Kidney epithelial cell (primary cell): ENCODE measurements at regions not wholly inside any gene's neighbourhood (a gene's known extent, or its start where the extent isn't known, plus 50 kb on each side); places are given as distances from the start of the nearest gene placed in this dataset.
"Not testable (repeated sequence)": the region's sequence is repeated elsewhere in the genome, so short reads cannot be mapped to it uniquely, and the experiment has no call there.

Experiments
- DNase-seq: peaks from one replicate; pipeline ENCODE4 v3.0.0-alpha.2; 2010; ENCODE audit warnings: low read depth
- H3K27me3 ChIP-seq: 2 replicates; pipeline ENCODE4 v1.6.0; 2011; ENCODE audit warnings: low read length; ENCODE audit not compliant: control insufficient read depth, insufficient read depth
- H3K36me3 ChIP-seq: 2 replicates; pipeline ENCODE4 v1.5.1; 2011; ENCODE audit warnings: low read length; ENCODE audit not compliant: control insufficient read depth, insufficient read depth
- H3K4me3 ChIP-seq: 2 replicates; pipeline ENCODE4 v1.5.1; 2011; ENCODE audit warnings: low read depth, mild to moderate bottlenecking, control low read depth, low read length
- CTCF ChIP-seq: IDR thresholded peaks from 2 replicates; pipeline ENCODE4 v1.5.1; 2011; ENCODE audit warnings: mild to moderate bottlenecking, moderate library complexity, low read length, control low read depth, inconsistent platforms; ENCODE audit not compliant: insufficient read depth, poor library complexity, severe bottlenecking

DNA sequence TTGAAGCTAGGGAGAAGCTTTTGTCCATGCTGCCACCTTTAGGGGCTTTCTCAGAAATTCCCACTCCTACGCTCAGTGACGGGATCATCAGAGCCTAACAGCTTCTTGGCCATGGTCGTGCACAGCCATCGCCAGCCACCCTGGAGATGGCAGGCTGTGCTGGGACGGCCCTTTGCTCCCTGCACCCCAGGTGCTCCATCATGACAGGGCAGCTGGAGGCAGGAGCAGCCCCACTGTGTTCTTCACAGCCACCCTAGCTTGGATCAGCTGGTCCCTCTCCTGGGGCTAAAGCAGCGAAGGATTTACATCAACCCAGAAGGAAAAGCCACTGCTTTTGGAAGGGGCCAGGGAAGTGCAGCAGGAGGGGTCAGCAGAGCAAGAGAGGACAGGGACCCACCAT, 235.9 kb downstream of the LY86 start:
- no peaks in the 10 kb centered on the region for H3K27me3 ChIP-seq
- no peaks in the 10 kb centered on the region for H3K36me3 ChIP-seq
- no peak overlapping the region for H3K4me3 ChIP-seq
- DNase-seq, result no peak
- TF ChIP-seq CTCF, result no peak

DNA sequence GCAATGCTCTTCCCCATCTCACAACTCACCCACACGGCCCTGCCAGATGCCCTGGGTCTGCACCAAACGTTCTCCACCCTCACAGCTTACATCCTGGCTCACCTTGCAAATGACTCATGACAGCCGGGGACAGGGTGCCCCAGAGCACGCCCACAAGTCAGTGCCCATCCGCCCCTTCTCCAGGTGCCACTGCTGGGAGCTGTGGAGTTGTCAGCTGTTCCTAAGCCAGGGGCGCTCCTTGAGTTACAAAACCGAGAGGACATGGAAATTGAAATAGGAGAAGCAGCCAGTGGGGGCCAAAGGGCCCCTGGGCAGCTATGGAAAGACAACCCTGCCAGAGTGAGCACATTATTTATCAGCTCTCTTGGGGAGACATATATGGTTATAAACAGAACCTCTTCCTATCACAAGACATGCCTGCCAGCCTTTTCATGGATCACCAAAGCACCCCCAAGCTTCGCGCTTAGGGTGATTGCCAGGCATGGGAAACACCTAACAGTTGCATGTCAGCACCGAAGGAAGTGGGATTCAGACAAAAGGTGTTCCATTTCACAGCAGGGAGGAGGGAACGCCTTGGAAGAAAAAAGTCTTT, 236.8 kb downstream of the LY86 start:
- Histone ChIP-seq H3K27me3 (no peaks in the 10 kb centered on the region), H3K4me3 (no peak overlapping the region), H3K36me3 (no peaks in the 10 kb centered on the region)
- no peak for DNase-seq
- no peak for TF ChIP-seq CTCF

GRCh38 chr6:6826095-6826901, 237.8 kb downstream of the LY86 start:
- H3K36me3 ChIP-seq, result no peaks in the 10 kb centered on the region
- no peak for TF ChIP-seq CTCF
- no peaks in the 10 kb centered on the region for H3K27me3 ChIP-seq
- H3K4me3 ChIP-seq, result no peak overlapping the region
- no peak for DNase-seq

GRCh38 chr6:6826961-6827360, 238.4 kb downstream of the LY86 start:
- H3K4me3 ChIP-seq, result no peak overlapping the region
- no peak for TF ChIP-seq CTCF
- no peak for DNase-seq
- H3K27me3 ChIP-seq, result no peaks in the 10 kb centered on the region
- H3K36me3 ChIP-seq, result no peaks in the 10 kb centered on the region

DNA sequence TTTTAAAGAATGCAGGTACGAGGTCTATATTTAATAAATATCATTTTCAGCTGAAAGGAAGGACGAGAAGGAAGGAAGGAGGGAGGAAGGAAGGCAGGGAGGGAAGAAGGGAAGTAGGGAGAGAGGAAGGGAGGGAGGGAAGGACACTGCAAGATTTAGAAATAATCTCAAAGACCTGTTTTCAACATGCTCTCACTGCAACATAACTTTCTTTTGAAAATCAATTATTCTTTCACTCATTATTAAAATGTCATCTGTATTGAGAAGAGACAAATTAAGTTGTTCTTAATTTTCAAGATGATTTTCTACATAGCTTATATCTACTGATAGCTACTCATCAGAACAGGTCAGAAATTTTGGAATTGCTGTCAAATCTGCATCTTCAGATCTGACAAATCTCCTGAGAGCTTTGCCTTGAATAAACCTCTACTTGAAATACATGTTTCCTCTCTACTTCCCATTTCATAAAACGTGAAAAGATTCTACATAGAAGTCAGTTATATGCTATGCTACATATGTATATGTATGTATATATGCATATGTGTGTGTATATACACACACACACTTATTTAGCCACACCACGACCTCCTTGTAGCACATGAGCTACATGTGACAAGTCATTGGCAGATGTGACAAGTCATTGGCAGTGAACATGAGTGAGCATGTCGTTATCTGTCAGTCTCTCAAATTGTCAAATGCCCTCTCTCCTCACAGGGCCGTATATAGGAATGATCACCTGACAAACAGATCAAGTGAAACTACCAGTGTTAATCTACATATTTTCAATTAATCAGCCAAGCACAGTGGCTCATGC, 241.6 kb downstream of the LY86 start:
- DNase-seq, result no peak
- Histone ChIP-seq H3K36me3 (no peaks in the 10 kb centered on the region), H3K4me3 (no peak overlapping the region), H3K27me3 (peaks cover 2% of the 10 kb centered on the region)
- no peak for TF ChIP-seq CTCF

- not testable (repeated sequence) for H3K4me3 ChIP-seq, DNase-seq, H3K36me3 ChIP-seq, H3K27me3 ChIP-seq
Observed at GRCh38 chr6:6830686-6831063, 242.2 kb downstream of the LY86 start.
